Fibroblast of lung (primary cell): ENCODE measurements at regions not wholly inside any gene's neighbourhood (a gene's known extent, or its start where the extent isn't known, plus 50 kb on each side); places are given as distances from the start of the nearest gene placed in this dataset.

Source experiments
- DNase-seq, 2 donors: peaks; one replicate each; pipeline versions ENCODE4 v3.0.0 to v3.0.0-alpha.2; 2010; ENCODE audit warnings: low read depth in 2 of 2
- H2AFZ ChIP-seq: 2 replicates; pipeline ENCODE4 v1.5.1; 2012; ENCODE audit warnings: low read length, control low read depth, inconsistent platforms
- H3K27ac ChIP-seq: 2 replicates; pipeline ENCODE4 v1.5.1; 2011; ENCODE audit warnings: low read length, control low read depth; ENCODE audit not compliant: insufficient read depth
- H3K27me3 ChIP-seq: 2 replicates; pipeline ENCODE4 v1.5.1; 2011; ENCODE audit warnings: mild to moderate bottlenecking, low read length; ENCODE audit not compliant: control insufficient read depth, insufficient read depth
- H3K36me3 ChIP-seq: 2 replicates; pipeline ENCODE4 v1.5.1; 2011; ENCODE audit warnings: low read length; ENCODE audit not compliant: control insufficient read depth, insufficient read depth
- H3K4me1 ChIP-seq: 2 replicates; pipeline ENCODE4 v1.5.1; 2011; ENCODE audit warnings: low read length; ENCODE audit not compliant: control insufficient read depth, insufficient read depth; ENCODE audit errors: extremely low read depth
- H3K4me2 ChIP-seq: 2 replicates; pipeline ENCODE4 v1.5.1; 2011; ENCODE audit warnings: low read length, control low read depth; ENCODE audit not compliant: insufficient read depth; ENCODE audit errors: extremely low read depth
- H3K4me3 ChIP-seq, 4 experiments: fragments of 200-600 bp in 1 of 4; sonication (generic) in 1 of 4; replicated peaks in 1 of 4; 2 replicates each; pipeline ENCODE4 v1.5.1; 2011 to 2016; ENCODE audit warnings: low read length in 4 of 4, low read depth in 3 of 4, mild to moderate bottlenecking in 3 of 4, control low read depth in 2 of 4, inconsistent platforms in 1 of 4, mixed read lengths in 1 of 4; ENCODE audit not compliant: insufficient read depth in 1 of 4; ENCODE audit errors: control extremely low read depth in 1 of 4
- H3K79me2 ChIP-seq: 2 replicates; pipeline ENCODE4 v1.5.1; 2012; ENCODE audit warnings: mild to moderate bottlenecking, low read length, inconsistent platforms; ENCODE audit not compliant: control insufficient read depth, insufficient read depth
- H3K9ac ChIP-seq: 2 replicates; pipeline ENCODE4 v1.5.1; 2011; ENCODE audit warnings: mild to moderate bottlenecking, low read length, control low read depth; ENCODE audit not compliant: insufficient read depth
- H3K9me3 ChIP-seq: 2 replicates; pipeline ENCODE4 v1.5.1; 2012; ENCODE audit warnings: low read depth, low read length; ENCODE audit not compliant: control insufficient read depth, insufficient read depth
- H4K20me1 ChIP-seq: 2 replicates; pipeline ENCODE4 v1.5.1; 2011; ENCODE audit warnings: low read length; ENCODE audit not compliant: control insufficient read depth, insufficient read depth; ENCODE audit errors: extremely low read depth
- CTCF ChIP-seq, 2 donors: IDR thresholded peaks in 1 of 2; conservative IDR thresholded peaks in 1 of 2; 1 replicate in 1 of 2; 2 replicates in 1 of 2; pipeline ENCODE4 v1.5.1; 2011 to 2012; ENCODE audit warnings: low read length in 2 of 2, control low read depth in 1 of 2, inconsistent platforms in 1 of 2, low read depth in 1 of 2, mild to moderate bottlenecking in 1 of 2
- EZH2 ChIP-seq: IDR thresholded peaks from 2 replicates; pipeline ENCODE4 v1.5.1; 2012; ENCODE audit warnings: low read length, control low read depth, mild to moderate bottlenecking; ENCODE audit errors: missing control alignments

DNA sequence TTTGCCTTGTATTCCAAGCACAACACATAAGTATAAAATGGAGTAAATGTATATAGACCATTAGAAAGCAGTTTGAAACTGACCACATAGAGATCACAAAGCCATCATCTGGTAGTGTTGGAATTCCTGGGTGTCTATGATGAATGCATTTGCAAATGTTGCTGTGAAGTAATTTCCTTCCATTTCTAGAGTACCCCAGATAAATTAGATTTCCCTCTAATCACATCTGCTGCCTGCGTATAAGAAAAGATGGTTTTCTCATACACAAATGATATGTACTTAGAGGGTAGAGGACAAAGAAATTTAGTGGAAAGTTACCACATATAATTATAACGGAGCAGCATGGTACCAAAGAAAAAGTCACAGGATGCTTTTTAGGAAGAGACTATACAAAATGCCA, 1117.8 kb downstream of the IGSF11 start:
- Histone ChIP-seq H3K4me2 (no peak overlapping the region), H3K36me3 (no peaks in the 10 kb centered on the region), H3K9me3 (no peaks in the 10 kb centered on the region), H4K20me1 (no peaks in the 10 kb centered on the region), H3K27me3 (no peaks in the 10 kb centered on the region), H3K27ac (no peak overlapping the region), H3K4me1 (no peaks in the 10 kb centered on the region), H3K9ac (no peak overlapping the region), H2AFZ (no peak overlapping the region), H3K79me2 (no peaks in the 10 kb centered on the region), H3K4me3 (no peak overlapping the region)
- no peak for TF ChIP-seq CTCF (conservative IDR thresholded peaks at IDR 0.05 in 1 of 2, IDR thresholded peaks at IDR 0.05 in 1 of 2; ENCODE audit: low read depth in 1 of 2, low read length in 2 of 2)
- TF ChIP-seq EZH2 = no peak
- no peak for DNase-seq

- Histone ChIP-seq H3K9ac (no peak overlapping the region), H3K27me3 (no peaks in the 10 kb centered on the region), H3K4me3 (no peak overlapping the region), H3K9me3 (no peaks in the 10 kb centered on the region), H3K4me2 (no peak overlapping the region), H3K4me1 (no peaks in the 10 kb centered on the region), H3K36me3 (no peaks in the 10 kb centered on the region), H2AFZ (no peak overlapping the region), H3K79me2 (no peaks in the 10 kb centered on the region), H4K20me1 (no peaks in the 10 kb centered on the region), H3K27ac (no peak overlapping the region)
- TF ChIP-seq CTCF (conservative IDR thresholded peaks at IDR 0.05 in 1 of 2, IDR thresholded peaks at IDR 0.05 in 1 of 2; ENCODE audit: low read depth in 1 of 2, low read length in 2 of 2) (no peak), EZH2 (no peak)
- no peak for DNase-seq
These were observed 1115.0 kb downstream of the IGSF11 start for GRCh38 chr3:117919621-117920020.

DNA sequence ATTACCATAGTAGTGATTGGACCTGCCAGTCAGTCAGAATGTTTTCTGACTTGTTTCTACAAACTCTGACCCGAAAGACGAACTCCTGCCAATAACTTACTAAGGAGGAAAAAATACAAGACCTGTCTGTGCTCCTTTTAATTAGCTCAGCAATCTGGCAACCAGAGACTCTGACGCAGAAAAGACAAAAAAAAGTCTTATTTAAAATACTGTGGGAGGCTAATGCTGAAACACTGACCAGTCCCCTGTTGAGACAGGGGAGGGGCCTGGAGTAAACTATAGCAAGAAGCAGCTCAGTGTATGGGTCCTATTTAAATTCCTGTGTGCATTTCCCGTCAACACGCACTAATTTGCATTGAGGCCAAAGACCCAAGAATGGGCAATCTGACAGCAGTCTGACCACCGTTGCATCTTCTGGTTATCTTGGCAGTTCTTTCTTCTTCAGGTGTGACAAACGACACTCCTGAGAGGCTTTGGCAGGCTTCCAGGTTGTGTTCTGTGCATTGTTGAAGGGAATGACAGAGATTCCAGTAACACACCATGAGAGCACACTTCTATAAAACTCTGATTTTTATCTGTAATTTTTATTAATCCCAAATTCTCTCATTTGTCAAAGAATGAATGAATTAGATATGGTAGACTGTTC, 1114.3 kb downstream of the IGSF11 start:
- H3K79me2 ChIP-seq = no peaks in the 10 kb centered on the region
- H3K4me1 ChIP-seq = no peaks in the 10 kb centered on the region
- no peak overlapping the region for H3K9ac ChIP-seq
- no peak for TF ChIP-seq EZH2
- TF ChIP-seq CTCF (conservative IDR thresholded peaks at IDR 0.05 in 1 of 2, IDR thresholded peaks at IDR 0.05 in 1 of 2; ENCODE audit: low read depth in 1 of 2, low read length in 2 of 2) = no peak
- H3K9me3 ChIP-seq = no peaks in the 10 kb centered on the region
- H4K20me1 ChIP-seq = no peaks in the 10 kb centered on the region
- no peaks in the 10 kb centered on the region for H3K27me3 ChIP-seq
- H3K36me3 ChIP-seq = no peaks in the 10 kb centered on the region
- DNase-seq = peak in 1 of 2 donors; percentile 8
- H3K4me3 ChIP-seq = no peak overlapping the region
- no peak overlapping the region for H3K27ac ChIP-seq
- H3K4me2 ChIP-seq = no peak overlapping the region
- H2AFZ ChIP-seq = no peak overlapping the region
